ENCODE measurements at regions not wholly inside any gene's neighbourhood (a gene's known extent, or its start where the extent isn't known, plus 50 kb on each side); places are given as distances from the start of the nearest gene placed in this dataset.

- TF ChIP-seq FOXK2 (IDR thresholded peaks at IDR 0.05) (no peak), FOXM1 (IDR thresholded peaks at IDR 0.05; ENCODE audit: borderline replicate concordance) (no peak), ARNT (IDR thresholded peaks at IDR 0.05) (no peak), BHLHE40 (IDR thresholded peaks at IDR 0.05; ENCODE audit: borderline replicate concordance) (no peak), SUZ12 (IDR thresholded peaks at IDR 0.05) (no peak), FOXA1 (IDR thresholded peaks at IDR 0.05) (no peak), ZNF384 (IDR thresholded peaks at IDR 0.05) (no peak), ELF4 (IDR thresholded peaks at IDR 0.05) (no peak), TARDBP (IDR thresholded peaks at IDR 0.05) (no peak), PKNOX1 (IDR thresholded peaks at IDR 0.05) (no peak), L3MBTL2 (conservative IDR thresholded peaks at IDR 0.05) (no peak)
Measured at GRCh38 chr20:55561259-55561658, 444.1 kb downstream of the CBLN4 start.
